Mucosa of gallbladder (tissue), 1 donor: ENCODE measurements at regions not wholly inside any gene's neighbourhood (a gene's known extent, or its start where the extent isn't known, plus 50 kb on each side); places are given as distances from the start of the nearest gene placed in this dataset.

ENCODE experiments used
- DNase-seq: peaks from one replicate; pipeline ENCODE4 v3.0.0-alpha.2; 2020; ENCODE audit warnings: low spot score
- donor health status: DM: no; HTN: no; CAD: no.

- no peak for DNase-seq
These were observed 653.7 kb downstream of the CDH18 start for GRCh38 chr5:19334278-19334677.

DNA sequence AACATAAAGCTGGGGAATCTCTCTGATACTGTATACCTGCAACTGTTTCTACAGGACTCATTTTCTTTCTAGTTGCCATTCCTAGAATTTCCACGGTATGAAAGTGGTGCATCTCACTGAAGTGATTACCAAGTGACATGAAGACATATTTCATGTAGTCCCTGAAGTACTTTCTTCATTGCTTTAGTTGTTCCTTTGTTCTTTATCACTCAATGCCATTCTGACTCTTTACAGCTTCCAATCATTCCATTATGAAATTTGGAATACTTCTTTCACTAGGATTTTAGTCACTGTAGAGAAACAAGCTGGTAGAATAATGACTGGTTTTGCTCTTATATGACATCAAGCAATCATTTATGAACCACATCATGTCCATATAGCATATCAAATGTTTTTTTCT, 645.1 kb downstream of the CDH18 start:
- DNase-seq = no peak

DNA sequence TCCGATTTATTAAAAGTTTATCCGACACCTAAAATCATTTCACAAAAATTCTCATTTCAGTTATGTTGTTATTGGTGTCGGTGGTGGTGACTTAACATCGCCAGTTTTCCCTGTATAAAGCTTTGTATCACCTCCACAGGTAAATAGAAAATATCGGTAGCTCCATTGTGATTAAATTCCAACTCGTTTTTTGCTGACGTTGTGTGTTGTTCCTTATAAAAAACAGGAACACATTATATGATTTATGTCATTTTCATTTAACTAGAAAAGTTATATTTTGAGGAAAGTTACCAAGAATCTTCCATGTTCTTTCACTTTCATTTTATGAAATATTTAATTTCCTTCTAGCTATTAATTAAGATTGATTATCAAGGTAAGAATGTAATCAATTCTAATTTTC, 635.9 kb downstream of the CDH18 start:
- DNase-seq = no peak

DNA sequence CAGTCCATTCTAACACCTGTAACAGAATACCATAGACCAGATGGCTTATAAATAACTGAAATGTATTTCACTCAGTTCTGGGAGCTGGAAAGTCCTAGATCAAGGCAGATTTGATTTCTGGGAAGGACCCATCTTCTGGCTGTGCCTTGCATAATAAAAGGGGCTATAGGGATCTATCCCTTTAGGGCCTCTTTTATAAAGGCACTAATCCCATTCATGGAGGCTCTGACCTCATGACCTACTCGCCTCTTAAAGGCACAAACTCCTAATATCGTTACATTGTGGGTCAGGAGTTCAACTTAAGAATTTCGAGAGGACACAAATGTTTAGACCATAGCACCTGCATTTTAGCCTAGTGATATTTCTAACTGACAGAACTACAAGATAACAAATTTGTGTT, 619.0 kb downstream of the CDH18 start:
- DNase-seq = no peak

GRCh38 chr5:19369561-19369960, 618.4 kb downstream of the CDH18 start:
- DNase-seq = no peak

DNA sequence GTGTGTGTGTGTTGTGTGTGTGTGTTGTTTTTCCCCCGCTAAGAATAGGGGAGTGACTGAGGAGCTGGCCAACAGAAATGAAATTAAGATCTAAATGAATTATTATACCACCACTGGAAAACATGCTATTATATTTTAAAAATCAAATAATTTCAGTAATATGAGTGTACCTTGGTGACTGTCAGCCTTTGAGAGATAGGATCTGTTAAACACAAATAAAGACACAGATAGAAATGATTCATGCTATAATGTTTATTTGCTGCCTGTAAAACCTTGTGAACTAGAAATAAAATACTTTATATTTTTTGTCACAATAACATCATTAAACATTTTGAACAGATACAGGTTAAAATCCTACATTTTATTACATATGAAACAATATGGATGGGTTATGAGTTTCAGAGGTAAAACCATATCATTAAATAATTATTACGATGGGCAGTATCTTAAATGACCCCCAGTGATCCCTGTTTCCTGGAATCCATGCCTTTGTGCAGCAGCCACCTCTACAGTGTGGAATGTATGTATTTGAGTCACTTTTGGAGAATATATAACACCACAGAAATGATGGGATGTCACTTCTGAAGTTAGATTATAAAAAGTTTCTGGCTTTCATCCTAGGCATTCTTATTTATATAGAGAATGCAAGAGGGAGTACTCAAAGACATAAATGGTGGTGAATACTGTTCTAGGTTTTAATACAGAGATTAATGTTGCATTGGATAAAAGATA, 617.2 kb downstream of the CDH18 start:
- DNase-seq = no peak

DNA sequence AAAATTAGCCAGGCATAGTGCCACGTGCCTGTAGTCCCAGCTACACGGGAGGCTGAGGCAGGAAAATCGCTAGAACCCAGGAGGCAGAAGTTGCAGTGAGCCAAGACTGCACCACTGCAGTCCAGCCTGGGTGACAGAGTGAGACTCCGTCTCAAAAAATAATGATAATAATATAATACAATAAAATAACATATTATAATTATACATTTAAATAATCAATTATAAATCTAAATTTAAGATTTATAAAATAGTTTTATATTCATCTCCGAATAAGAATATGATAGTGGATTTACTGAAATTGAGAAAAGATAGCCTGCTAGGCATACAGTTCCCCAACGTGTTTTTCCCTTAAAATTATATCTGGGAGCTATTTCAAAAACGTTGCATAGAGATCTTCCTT, 599.6 kb downstream of the CDH18 start:
- DNase-seq = no peak

GRCh38 chr5:19401032-19401431, 587.0 kb downstream of the CDH18 start:
- DNase-seq = no peak

- DNase-seq = no peak
These were observed 581.2 kb downstream of the CDH18 start for GRCh38 chr5:19406576-19407365.

DNA sequence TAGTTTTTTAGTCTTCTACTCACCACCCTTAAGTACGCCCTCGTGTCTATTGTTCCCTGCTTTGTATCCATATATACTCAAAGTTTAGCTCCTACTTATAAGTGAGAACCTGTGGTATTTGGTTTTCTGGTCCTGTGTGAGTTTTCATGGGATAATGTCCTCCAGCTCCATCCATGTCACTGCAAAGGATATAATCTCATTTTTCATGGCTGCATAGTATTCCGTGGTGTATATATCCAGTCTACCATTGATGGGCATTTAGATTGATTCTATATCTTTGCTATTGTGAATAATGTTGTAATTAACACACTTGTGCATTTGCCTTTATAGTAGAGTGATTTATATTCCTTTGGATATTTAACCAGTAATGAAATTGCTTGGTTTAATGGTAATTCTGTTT, 579.9 kb downstream of the CDH18 start:
- no peak for DNase-seq

DNA sequence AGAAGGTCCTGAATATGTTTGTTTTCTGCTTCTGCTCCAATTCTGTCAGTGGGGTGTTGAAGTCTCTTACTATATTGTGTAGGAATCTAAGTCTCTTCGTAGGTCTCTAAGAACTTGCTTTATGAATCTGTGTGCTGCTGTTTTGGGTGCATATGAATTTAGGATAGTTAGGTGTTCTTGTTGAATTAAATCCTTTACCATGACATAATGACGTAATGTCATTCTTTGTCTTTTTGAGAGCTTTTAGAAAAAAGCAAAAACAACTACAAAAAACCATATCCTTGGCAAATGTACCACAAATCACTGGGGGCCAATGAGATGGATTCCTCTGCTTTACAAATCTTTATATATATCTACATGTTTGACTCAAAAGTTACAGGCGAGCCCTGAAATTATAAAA, 576.1 kb downstream of the CDH18 start:
- no peak for DNase-seq
